ENCODE measurements at regions not wholly inside any gene's neighbourhood (a gene's known extent, or its start where the extent isn't known, plus 50 kb on each side); places are given as distances from the start of the nearest gene placed in this dataset.

DNA sequence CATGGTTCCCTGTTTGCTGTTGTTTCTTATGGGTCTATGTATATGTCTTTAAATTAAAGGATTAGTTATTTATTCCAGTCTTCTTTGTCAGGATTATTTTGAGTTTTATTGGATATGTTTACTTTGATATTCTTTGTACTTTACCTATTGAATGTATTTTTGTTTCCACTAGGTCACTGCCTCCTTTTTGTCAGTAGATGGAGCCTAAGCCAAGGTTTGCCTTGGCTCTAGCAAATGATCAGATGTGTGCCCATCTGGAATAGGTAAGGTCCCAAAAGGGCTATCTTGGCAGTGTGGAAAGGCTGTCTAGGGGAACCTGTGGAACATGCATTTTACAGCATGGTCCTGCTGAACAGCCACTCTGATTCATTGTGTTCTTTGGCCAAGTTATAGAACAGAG, 337.3 kb upstream of the GHITM start:
- TF ChIP-seq EZH2 (IDR thresholded peaks at IDR 0.05; ENCODE audit: low read depth, low read length, severe bottlenecking) (no peak), TEAD4 (IDR thresholded peaks at IDR 0.05; ENCODE audit: low read depth, low read length) (no peak), YY1 (IDR thresholded peaks at IDR 0.05; ENCODE audit: low read depth, low read length) (no peak), RBBP5 (IDR thresholded peaks at IDR 0.05; ENCODE audit: borderline replicate concordance, low read depth, low read length) (no peak), TCF12 (IDR thresholded peaks at IDR 0.05; ENCODE audit: low read depth, low read length) (no peak), CHD2 (IDR thresholded peaks at IDR 0.05; ENCODE audit: low read length) (no peak), POLR2A (IDR thresholded peaks at IDR 0.05; ENCODE audit: control extremely low read depth in 1 of 2, low read depth in 2 of 2, low read length in 2 of 2) (no peak), RFX5 (IDR thresholded peaks at IDR 0.05; ENCODE audit: borderline replicate concordance, low read depth, low read length) (no peak), CREB1 (IDR thresholded peaks at IDR 0.05) (no peak), EGR1 (IDR thresholded peaks at IDR 0.05; ENCODE audit: borderline replicate concordance, low read depth, low read length) (no peak), SIRT6 (IDR thresholded peaks at IDR 0.05; ENCODE audit: low read length) (no peak), SP2 (IDR thresholded peaks at IDR 0.05; ENCODE audit: low read length) (no peak), POLR2AphosphoS5 (IDR thresholded peaks at IDR 0.05; ENCODE audit: low read depth, low read length) (no peak)
- TF ChIP-seq, protein P1, sequence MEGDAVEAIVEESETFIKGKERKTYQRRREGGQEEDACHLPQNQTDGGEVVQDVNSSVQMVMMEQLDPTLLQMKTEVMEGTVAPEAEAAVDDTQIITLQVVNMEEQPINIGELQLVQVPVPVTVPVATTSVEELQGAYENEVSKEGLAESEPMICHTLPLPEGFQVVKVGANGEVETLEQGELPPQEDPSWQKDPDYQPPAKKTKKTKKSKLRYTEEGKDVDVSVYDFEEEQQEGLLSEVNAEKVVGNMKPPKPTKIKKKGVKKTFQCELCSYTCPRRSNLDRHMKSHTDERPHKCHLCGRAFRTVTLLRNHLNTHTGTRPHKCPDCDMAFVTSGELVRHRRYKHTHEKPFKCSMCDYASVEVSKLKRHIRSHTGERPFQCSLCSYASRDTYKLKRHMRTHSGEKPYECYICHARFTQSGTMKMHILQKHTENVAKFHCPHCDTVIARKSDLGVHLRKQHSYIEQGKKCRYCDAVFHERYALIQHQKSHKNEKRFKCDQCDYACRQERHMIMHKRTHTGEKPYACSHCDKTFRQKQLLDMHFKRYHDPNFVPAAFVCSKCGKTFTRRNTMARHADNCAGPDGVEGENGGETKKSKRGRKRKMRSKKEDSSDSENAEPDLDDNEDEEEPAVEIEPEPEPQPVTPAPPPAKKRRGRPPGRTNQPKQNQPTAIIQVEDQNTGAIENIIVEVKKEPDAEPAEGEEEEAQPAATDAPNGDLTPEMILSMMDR (IDR thresholded peaks at IDR 0.05; ENCODE audit: control extremely low read depth in 1 of 3, insufficient read depth in 1 of 3, low read depth in 1 of 3, low read length in 3 of 3) = peak in 2 of 3 experiments; percentile 37 to 40; a peak in 3 of 4 replicates
